ENCODE measurements at regions not wholly inside any gene's neighbourhood (a gene's known extent, or its start where the extent isn't known, plus 50 kb on each side); places are given as distances from the start of the nearest gene placed in this dataset.

GRCh38 chr1:30476911-30477459, 246.4 kb downstream of the MATN1 start:
- Histone ChIP-seq H3K79me2 (ENCODE audit: insufficient read depth, low read length) (no peaks in the 10 kb centered on the region), H3K9me2 (ENCODE audit: insufficient read depth) (no peaks in the 10 kb centered on the region), H2AFZ (ENCODE audit: low read depth, low read length, poor library complexity, severe bottlenecking) (no peak overlapping the region), H3K27ac (ENCODE audit: low read depth, low read length) (no peak overlapping the region), H3K36me3 (ENCODE audit: control insufficient read depth in 1 of 2, insufficient read depth in 2 of 2, low read length in 2 of 2) (no peaks in the 10 kb centered on the region), H3K4me1 (ENCODE audit: control insufficient read depth in 1 of 2, insufficient read depth in 2 of 2, low read length in 2 of 2) (no peaks in the 10 kb centered on the region), H3K9me3 (ENCODE audit: control insufficient read depth in 1 of 2, insufficient read depth in 1 of 2, low read depth in 1 of 2, low read length in 2 of 2) (peaks cover 5 to 10% of the 10 kb centered on the region in 2 experiments; a peak in 2 of 4 replicates), H4K20me1 (ENCODE audit: insufficient read depth) (no peaks in the 10 kb centered on the region), H3K4me2 (ENCODE audit: low read length) (no peak overlapping the region), H3K9ac (ENCODE audit: low read length) (no peak overlapping the region), H3K27me3 (ENCODE audit: insufficient read depth, low read length) (peaks cover 16% of the 10 kb centered on the region), H3K4me3 (replicated peaks in 1 of 2; ENCODE audit: low read depth in 1 of 2, low read length in 2 of 2) (no peak overlapping the region)
- ATAC-seq (no peak), DNase-seq (ENCODE audit: low read depth, low spot score) (no peak)
- TF ChIP-seq POLR2AphosphoS5 (IDR thresholded peaks at IDR 0.05; ENCODE audit: low read depth, low read length) (no peak), CEBPB (IDR thresholded peaks at IDR 0.05; ENCODE audit: low read depth) (no peak), SRF (IDR thresholded peaks at IDR 0.05; ENCODE audit: low read depth) (no peak)
- CTCF ChIA-PET: no interaction called here
- RAD21 ChIA-PET (ENCODE audit: low non-redundant PET in 1 of 2, low total read pairs in 2 of 2, uncharacterized antibody in 2 of 2, unreplicated experiment in 2 of 2): no interaction called here
- intact Hi-C loops (cut with micrococcal nuclease): no loop called here
- POLR2A ChIA-PET: no interaction called here
- BruUV-seq (replicated peaks): no TSS peak

GRCh38 chr1:30476476-30476875, 246.9 kb downstream of the MATN1 start:
- intact Hi-C loops (cut with micrococcal nuclease): no loop called here
- Histone ChIP-seq H3K9ac (ENCODE audit: low read length) (no peak overlapping the region), H3K27me3 (ENCODE audit: insufficient read depth, low read length) (peaks cover 16% of the 10 kb centered on the region), H3K9me3 (ENCODE audit: control insufficient read depth in 1 of 2, insufficient read depth in 1 of 2, low read depth in 1 of 2, low read length in 2 of 2) (peaks cover 3 to 5% of the 10 kb centered on the region in 2 experiments; a peak in 2 of 4 replicates), H3K4me3 (replicated peaks in 1 of 2; ENCODE audit: low read depth in 1 of 2, low read length in 2 of 2) (no peak overlapping the region), H3K4me2 (ENCODE audit: low read length) (no peak overlapping the region), H2AFZ (ENCODE audit: low read depth, low read length, poor library complexity, severe bottlenecking) (no peak overlapping the region), H4K20me1 (ENCODE audit: insufficient read depth) (no peaks in the 10 kb centered on the region), H3K36me3 (ENCODE audit: control insufficient read depth in 1 of 2, insufficient read depth in 2 of 2, low read length in 2 of 2) (no peaks in the 10 kb centered on the region), H3K4me1 (ENCODE audit: control insufficient read depth in 1 of 2, insufficient read depth in 2 of 2, low read length in 2 of 2) (no peaks in the 10 kb centered on the region), H3K27ac (ENCODE audit: low read depth, low read length) (no peak overlapping the region), H3K9me2 (ENCODE audit: insufficient read depth) (no peaks in the 10 kb centered on the region), H3K79me2 (ENCODE audit: insufficient read depth, low read length) (no peaks in the 10 kb centered on the region)
- ChIA-PET RAD21 (ENCODE audit: low non-redundant PET in 1 of 2, low total read pairs in 2 of 2, uncharacterized antibody in 2 of 2, unreplicated experiment in 2 of 2) (no interaction called here), CTCF (no interaction called here), POLR2A (no interaction called here)
- ATAC-seq: no peak
- no TSS peak for BruUV-seq (replicated peaks)
- TF ChIP-seq CTCF (IDR thresholded peaks at IDR 0.05 in 2 of 3, conservative IDR thresholded peaks at IDR 0.05 in 1 of 3; ENCODE audit: borderline replicate concordance in 1 of 3, insufficient read depth in 1 of 3, low read depth in 2 of 3, low read length in 2 of 3) (no peak), CEBPB (IDR thresholded peaks at IDR 0.05; ENCODE audit: low read depth) (no peak), EZH2 (IDR thresholded peaks at IDR 0.05) (no peak), ZFX (IDR thresholded peaks at IDR 0.05) (no peak), JUND (IDR thresholded peaks at IDR 0.05) (no peak)
- DNase-seq (ENCODE audit: low read depth, low spot score): no peak

Data from HCT116 (cell line).